Endodermal cell (in vitro differentiated cells): ENCODE measurements at regions not wholly inside any gene's neighbourhood (a gene's known extent, or its start where the extent isn't known, plus 50 kb on each side); places are given as distances from the start of the nearest gene placed in this dataset.

Experiments used
- DNase-seq: peaks from one replicate; pipeline ENCODE4 v3.0.0-alpha.2; 2017
- H3K27ac ChIP-seq: 2 replicates; pipeline ENCODE4 v1.5.1; 2013; ENCODE audit warnings: mild to moderate bottlenecking, low read depth, low read length, moderate library complexity
- H3K27me3 ChIP-seq: 2 replicates; pipeline ENCODE4 v1.6.1; 2013; ENCODE audit warnings: mild to moderate bottlenecking, low read length, moderate library complexity; ENCODE audit not compliant: insufficient read depth, control insufficient read depth, poor library complexity, severe bottlenecking
- H3K36me3 ChIP-seq: 2 replicates; pipeline ENCODE4 v1.7.0; 2013; ENCODE audit warnings: mild to moderate bottlenecking, low read length, moderate library complexity; ENCODE audit not compliant: control insufficient read depth, insufficient read depth
- H3K4me1 ChIP-seq: one replicate; pipeline ENCODE4 v1.7.0; 2013; ENCODE audit warnings: low read length; ENCODE audit not compliant: control insufficient read depth, insufficient read depth
- H3K4me3 ChIP-seq: 2 replicates; pipeline ENCODE4 v1.5.1; 2013; ENCODE audit warnings: mild to moderate bottlenecking, low read length, moderate library complexity
- H3K9ac ChIP-seq: 2 replicates; pipeline ENCODE4 v1.6.1; 2013; ENCODE audit warnings: mild to moderate bottlenecking, low read length, moderate library complexity; ENCODE audit not compliant: poor library complexity, severe bottlenecking; ENCODE audit errors: extremely low read depth
- H3K9me3 ChIP-seq: 2 replicates; pipeline ENCODE4 v1.6.1; 2013; ENCODE audit warnings: mild to moderate bottlenecking, low read length, moderate library complexity; ENCODE audit not compliant: control insufficient read depth
- H3K27ac Mint-ChIP-seq: 2 replicates; pipeline ENCODE4 v1.8.0; 2020; ENCODE audit warnings: mixed read lengths
- H3K27me3 Mint-ChIP-seq: 2 replicates; pipeline ENCODE4 v1.8.0; 2021; ENCODE audit warnings: mild to moderate bottlenecking, mixed read lengths; ENCODE audit not compliant: insufficient read depth
- H3K36me3 Mint-ChIP-seq: 2 replicates; pipeline ENCODE4 v1.8.0; 2020; ENCODE audit warnings: low read depth, mixed read lengths
- H3K4me1 Mint-ChIP-seq: 2 replicates; pipeline ENCODE4 v1.8.0; 2020; ENCODE audit warnings: mixed read lengths
- H3K4me3 Mint-ChIP-seq: 2 replicates; pipeline ENCODE4 v1.8.0; 2020; ENCODE audit warnings: mild to moderate bottlenecking, moderate library complexity, mixed read lengths
- H3K9me3 Mint-ChIP-seq: 2 replicates; pipeline ENCODE4 v1.8.0; 2020; ENCODE audit warnings: mild to moderate bottlenecking, mixed read lengths
- WGBS, 2 experiments: methylation state at CpG; one replicate each; pipeline versions ENCODE4 v1.1.5 to v1.1.7; 2013; ENCODE audit warnings: missing lambda C conversion rate in 2 of 2, mixed read lengths in 1 of 2; ENCODE audit not compliant: insufficient coverage in 1 of 2, insufficient read length in 1 of 2; 5-methylcytosine and 5-hydroxymethylcytosine counted together
- TF ChIP-seq, protein P1 (sequence below): fragments of 200-600 bp; sonication (generic); conservative IDR thresholded peaks from 2 replicates; pipeline ENCODE4 v1.5.0; 2021; ENCODE audit warnings: antibody characterized with exemption, mild to moderate bottlenecking

- TF ChIP-seq, protein P1, sequence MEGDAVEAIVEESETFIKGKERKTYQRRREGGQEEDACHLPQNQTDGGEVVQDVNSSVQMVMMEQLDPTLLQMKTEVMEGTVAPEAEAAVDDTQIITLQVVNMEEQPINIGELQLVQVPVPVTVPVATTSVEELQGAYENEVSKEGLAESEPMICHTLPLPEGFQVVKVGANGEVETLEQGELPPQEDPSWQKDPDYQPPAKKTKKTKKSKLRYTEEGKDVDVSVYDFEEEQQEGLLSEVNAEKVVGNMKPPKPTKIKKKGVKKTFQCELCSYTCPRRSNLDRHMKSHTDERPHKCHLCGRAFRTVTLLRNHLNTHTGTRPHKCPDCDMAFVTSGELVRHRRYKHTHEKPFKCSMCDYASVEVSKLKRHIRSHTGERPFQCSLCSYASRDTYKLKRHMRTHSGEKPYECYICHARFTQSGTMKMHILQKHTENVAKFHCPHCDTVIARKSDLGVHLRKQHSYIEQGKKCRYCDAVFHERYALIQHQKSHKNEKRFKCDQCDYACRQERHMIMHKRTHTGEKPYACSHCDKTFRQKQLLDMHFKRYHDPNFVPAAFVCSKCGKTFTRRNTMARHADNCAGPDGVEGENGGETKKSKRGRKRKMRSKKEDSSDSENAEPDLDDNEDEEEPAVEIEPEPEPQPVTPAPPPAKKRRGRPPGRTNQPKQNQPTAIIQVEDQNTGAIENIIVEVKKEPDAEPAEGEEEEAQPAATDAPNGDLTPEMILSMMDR = no peak
- H3K4me3 Mint-ChIP-seq = no peak overlapping the region
- WGBS, 2 experiments = 92% methylated on average over 2 of the region's 2 CpGs; no CpG with 5 or more reads in 1 of the 2 experiments
These were observed 269.4 kb downstream of the PTGER3 start for GRCh38 chr1:70778056-70778762.

GRCh38 chr1:70778934-70779333, 268.7 kb downstream of the PTGER3 start:
- Mint-ChIP-seq H3K4me1 (no peaks in the 10 kb centered on the region), H3K36me3 (no peaks in the 10 kb centered on the region), H3K27me3 (no peaks in the 10 kb centered on the region), H3K4me3 (no peak overlapping the region), H3K9me3 (no peaks in the 10 kb centered on the region), H3K27ac (no peak overlapping the region)
- no peaks in the 10 kb centered on the region for H3K4me1 ChIP-seq
- no peak overlapping the region for H3K4me3 ChIP-seq
- H3K9ac ChIP-seq = no peak overlapping the region
- no peak overlapping the region for H3K27ac ChIP-seq
- H3K9me3 ChIP-seq = no peaks in the 10 kb centered on the region
- DNase-seq = no peak
- no peaks in the 10 kb centered on the region for H3K36me3 ChIP-seq
- no peaks in the 10 kb centered on the region for H3K27me3 ChIP-seq
- TF ChIP-seq, protein P1 = no peak
- whole genome bisulfite sequencing, 2 experiments = 100% methylated on average over 1 of the region's 1 CpG; no CpG with 5 or more reads in 1 of the 2 experiments

More at GRCh38 chr1:70778056-70778762, 269.4 kb downstream of the PTGER3 start:
- Mint-ChIP-seq H3K9me3 (no peaks in the 10 kb centered on the region), H3K4me1 (no peaks in the 10 kb centered on the region), H3K36me3 (no peaks in the 10 kb centered on the region), H3K27me3 (no peaks in the 10 kb centered on the region), H3K27ac (no peak overlapping the region)
- H3K36me3 ChIP-seq = no peaks in the 10 kb centered on the region
- H3K27me3 ChIP-seq = no peaks in the 10 kb centered on the region
- no peak overlapping the region for H3K9ac ChIP-seq
- no peaks in the 10 kb centered on the region for H3K9me3 ChIP-seq
- H3K4me1 ChIP-seq = no peaks in the 10 kb centered on the region
- no peak for DNase-seq
- no peak overlapping the region for H3K27ac ChIP-seq
- H3K4me3 ChIP-seq = no peak overlapping the region

DNA sequence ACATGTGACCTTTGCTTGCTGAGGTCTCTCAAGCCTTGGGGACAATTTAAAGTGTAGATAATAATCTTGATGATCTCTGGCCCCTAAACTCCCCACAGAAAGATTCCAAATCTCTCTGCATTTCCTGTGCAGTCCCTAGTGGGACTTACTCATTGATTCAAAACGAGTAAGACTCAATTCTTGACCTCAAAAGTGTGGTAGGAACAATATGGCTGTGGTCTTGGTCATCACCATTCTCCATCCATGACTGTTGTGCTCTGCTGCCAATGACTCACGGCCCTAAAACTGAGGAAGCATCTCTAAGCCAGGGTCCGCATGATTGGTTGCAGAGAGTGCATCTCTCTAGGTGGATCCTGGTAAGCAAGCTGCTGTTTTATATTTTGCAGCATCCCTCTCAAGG, 268.0 kb downstream of the PTGER3 start:
- H3K4me1 ChIP-seq = no peaks in the 10 kb centered on the region
- no peak overlapping the region for H3K27ac ChIP-seq
- H3K27me3 Mint-ChIP-seq = no peaks in the 10 kb centered on the region
- no peak overlapping the region for H3K9ac ChIP-seq
- no peak for DNase-seq
- TF ChIP-seq, protein P1 = no peak
- no peaks in the 10 kb centered on the region for H3K9me3 Mint-ChIP-seq
- no peak overlapping the region for H3K4me3 Mint-ChIP-seq
- no peaks in the 10 kb centered on the region for H3K36me3 ChIP-seq
- H3K9me3 ChIP-seq = no peaks in the 10 kb centered on the region
- no peak overlapping the region for H3K27ac Mint-ChIP-seq
- 84 to 85% methylated on average over 2 to 3 of the region's 3 CpGs for whole genome bisulfite sequencing, 2 experiments
- H3K27me3 ChIP-seq = no peaks in the 10 kb centered on the region
- H3K36me3 Mint-ChIP-seq = no peaks in the 10 kb centered on the region
- H3K4me1 Mint-ChIP-seq = no peaks in the 10 kb centered on the region
- no peak overlapping the region for H3K4me3 ChIP-seq
